ENCODE measurements at regions not wholly inside any gene's neighbourhood (a gene's known extent, or its start where the extent isn't known, plus 50 kb on each side); places are given as distances from the start of the nearest gene placed in this dataset.
A peak's percentile ranks its signal among the peaks of the same experiment; 100 is the strongest.
"Not testable (repeated sequence)": the region's sequence is repeated elsewhere in the genome, so short reads cannot be mapped to it uniquely, and the experiment has no call there.

DNA sequence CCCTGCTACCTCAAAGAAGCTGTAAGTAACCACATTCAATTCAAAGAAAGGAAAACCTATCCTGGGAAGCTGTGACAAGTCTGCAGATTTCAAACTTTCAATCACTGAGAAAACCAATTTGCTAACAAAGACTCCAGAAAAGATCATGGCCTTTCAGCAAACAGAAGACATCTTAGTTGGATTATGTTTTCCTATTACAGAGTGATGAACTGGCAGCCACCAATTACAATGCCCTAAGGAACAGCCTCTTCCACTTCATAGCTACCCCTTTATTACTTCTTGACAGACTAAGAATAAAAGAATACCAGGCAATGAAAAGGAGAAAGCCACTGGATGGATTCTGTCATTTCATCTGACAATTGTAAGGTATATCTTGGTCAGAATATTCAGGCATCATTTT, 128.2 kb upstream of the RASEF start:
- DNase-seq: no peak

GRCh38 chr9:83189026-83189425, 126.1 kb upstream of the RASEF start:
- DNase-seq: not testable (repeated sequence)

GRCh38 chr9:83188277-83188676, 125.3 kb upstream of the RASEF start:
- no peak for DNase-seq

GRCh38 chr9:83186155-83186737, 123.3 kb upstream of the RASEF start:
- no peak for DNase-seq

- DNase-seq: no peak
These were observed 122.7 kb upstream of the RASEF start for GRCh38 chr9:83185488-83186154.

- DNase-seq: no peak
These were observed 120.7 kb upstream of the RASEF start for GRCh38 chr9:83183621-83184020.

- DNase-seq: no peak
These were observed 119.1 kb upstream of the RASEF start for GRCh38 chr9:83182071-83182470.

GRCh38 chr9:83178717-83179116, 115.8 kb upstream of the RASEF start:
- no peak for DNase-seq

- DNase-seq: no peak
These were observed 114.8 kb upstream of the RASEF start for GRCh38 chr9:83177747-83178146.

GRCh38 chr9:83167126-83167525, 104.2 kb upstream of the RASEF start:
- DNase-seq: no peak

DNA sequence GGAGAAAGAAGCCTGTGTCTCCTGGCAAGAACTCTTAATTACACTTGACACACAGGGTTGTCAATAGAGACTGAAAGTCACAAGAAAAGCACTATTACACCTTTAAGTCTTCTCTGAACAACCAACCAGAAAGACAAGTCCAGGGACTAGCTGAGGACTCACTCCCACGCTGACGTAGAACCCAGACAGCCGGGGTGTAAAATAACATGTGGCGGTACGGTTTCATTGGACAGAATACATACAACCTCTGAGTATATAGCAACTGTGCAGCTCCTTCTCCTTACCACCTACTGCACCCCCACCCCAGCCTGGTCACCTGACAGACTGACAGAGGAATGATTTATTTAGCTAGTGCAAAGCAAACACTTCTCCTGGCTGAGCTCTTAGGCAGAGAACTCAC, 103.4 kb upstream of the RASEF start:
- DNase-seq: no peak

GRCh38 chr9:83155733-83156132, 92.8 kb upstream of the RASEF start:
- no peak for DNase-seq

DNA sequence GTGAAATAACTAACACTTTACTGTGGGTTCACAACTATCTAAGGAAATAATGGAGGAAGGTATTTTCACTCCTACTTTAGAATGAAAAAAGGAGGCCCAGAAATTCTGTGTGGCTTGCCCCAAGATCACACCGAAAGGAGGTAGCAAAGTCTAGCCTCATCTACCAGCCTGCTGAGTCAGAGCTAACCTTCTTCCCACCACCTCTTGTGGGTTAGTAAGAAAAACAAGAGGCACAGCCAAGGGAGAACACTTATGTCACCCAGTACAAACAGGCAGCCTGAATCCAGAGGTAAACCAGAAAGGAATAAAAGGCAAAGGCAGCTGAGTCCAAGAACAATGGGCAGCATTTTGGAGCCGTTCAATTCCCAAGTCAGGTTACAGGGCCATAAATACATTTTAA, 91.9 kb upstream of the RASEF start:
- no peak for DNase-seq

GRCh38 chr9:83154087-83154736, 91.3 kb upstream of the RASEF start:
- peak in 1 of 2 experiments; percentile 15 for DNase-seq

DNA sequence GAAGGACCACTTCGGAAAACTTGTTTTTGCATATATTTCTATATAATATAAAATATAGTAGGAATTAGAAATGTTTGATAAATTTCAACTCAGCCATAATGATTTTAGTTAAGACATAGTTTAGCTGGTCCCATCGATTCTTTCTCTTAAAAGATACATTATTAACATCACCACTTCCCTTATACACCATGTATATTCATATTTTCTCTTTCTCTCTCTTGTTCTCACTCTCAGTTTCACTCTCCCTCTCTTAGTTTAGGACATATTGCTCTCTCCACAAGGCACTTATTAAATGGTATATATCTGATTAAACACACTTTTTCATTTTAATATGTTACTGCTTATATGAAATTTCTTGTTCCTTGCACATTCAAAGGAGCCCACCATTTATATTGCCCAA, 90.1 kb upstream of the RASEF start:
- DNase-seq: no peak

DNA sequence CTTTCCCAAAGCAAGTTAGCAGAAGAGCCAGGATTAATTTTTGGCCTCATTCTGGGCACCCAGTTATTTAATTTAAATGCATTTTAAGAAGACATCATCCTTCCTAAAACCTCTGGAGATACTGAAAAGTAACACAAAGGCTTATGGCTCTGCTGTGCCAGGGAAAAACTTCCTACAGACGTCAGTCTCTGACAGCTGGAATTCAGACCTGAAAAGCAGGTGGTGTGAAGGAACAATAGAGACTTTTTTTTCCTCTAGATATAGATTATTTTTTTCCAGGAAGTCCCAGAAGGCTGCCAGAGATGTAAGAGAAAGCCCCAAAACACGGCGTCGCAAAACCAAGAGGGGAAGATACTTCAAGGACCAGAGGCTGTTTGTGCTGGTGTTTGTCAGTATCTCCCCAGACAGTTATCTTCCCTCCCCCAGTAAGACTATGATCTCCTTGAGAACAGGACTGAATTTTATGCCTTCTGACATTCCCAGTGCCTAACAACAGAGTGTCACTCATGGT, 88.7 kb upstream of the RASEF start:
- no peak for DNase-seq

DNA sequence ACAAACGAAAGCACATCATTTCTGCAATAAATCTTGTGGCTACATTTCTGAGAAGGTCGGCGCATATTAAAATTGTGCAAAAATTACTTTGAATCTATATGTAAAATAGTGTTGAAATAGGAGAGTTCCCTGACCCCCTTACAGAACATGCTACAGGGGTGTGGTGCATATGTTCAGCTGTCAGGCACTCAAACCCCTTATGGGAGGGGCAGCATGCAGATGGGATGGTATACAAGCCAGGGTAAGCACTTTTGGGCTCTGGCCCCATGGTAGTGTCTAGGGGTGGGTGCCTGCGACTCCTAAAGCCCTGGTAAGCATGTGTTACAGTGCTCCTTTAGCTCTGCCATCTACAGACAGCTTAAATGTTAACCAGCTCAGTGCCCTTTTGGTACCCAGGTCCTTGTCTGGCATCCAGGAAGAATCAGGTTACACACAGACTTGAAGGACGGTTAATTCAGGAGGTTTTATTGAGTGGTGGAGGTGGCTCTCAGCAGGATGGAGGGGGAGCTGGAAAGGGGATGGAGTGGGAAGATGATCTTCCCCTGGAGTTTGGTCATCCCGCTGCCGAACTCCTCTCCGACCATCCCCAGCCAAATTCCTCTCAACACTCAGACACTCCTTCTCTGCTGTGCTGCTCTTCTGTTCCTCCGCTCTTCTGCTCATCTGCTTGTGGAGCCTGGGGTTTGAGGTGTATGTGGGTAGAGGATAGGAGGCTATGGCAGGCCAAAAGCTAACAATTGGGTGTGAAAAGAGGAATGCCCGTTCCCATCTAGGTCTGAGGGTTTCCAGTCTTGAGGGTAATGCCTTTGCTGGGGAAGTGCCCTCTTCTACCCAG, 84.6 kb upstream of the RASEF start:
- no peak for DNase-seq

GRCh38 chr9:83146325-83146724, 83.4 kb upstream of the RASEF start:
- DNase-seq: no peak

- DNase-seq: no peak
These were observed 81.5 kb upstream of the RASEF start for GRCh38 chr9:83144492-83144891.

GRCh38 chr9:83142389-83142788, 79.4 kb upstream of the RASEF start:
- no peak for DNase-seq

DNA sequence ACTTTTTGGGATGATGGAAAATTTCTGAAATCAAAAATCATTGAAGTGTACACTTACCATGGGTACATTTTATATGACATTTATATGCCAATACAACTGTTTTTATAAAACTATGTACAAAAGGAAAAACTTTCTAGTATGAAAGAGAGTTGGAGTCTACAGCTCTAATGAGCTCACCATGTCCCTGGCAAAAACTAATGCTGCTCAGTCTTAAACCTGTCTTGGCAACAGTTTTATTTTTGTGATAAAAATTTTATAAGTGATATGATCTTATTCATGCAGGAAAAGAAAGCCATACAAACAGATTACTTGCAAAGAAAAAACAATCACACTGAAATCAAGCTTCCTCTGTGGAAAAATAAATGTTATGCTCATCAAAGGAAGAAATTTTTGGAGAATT, 78.9 kb upstream of the RASEF start:
- DNase-seq: no peak

- DNase-seq: no peak
These were observed 77.1 kb upstream of the RASEF start for GRCh38 chr9:83140061-83140460.

DNA sequence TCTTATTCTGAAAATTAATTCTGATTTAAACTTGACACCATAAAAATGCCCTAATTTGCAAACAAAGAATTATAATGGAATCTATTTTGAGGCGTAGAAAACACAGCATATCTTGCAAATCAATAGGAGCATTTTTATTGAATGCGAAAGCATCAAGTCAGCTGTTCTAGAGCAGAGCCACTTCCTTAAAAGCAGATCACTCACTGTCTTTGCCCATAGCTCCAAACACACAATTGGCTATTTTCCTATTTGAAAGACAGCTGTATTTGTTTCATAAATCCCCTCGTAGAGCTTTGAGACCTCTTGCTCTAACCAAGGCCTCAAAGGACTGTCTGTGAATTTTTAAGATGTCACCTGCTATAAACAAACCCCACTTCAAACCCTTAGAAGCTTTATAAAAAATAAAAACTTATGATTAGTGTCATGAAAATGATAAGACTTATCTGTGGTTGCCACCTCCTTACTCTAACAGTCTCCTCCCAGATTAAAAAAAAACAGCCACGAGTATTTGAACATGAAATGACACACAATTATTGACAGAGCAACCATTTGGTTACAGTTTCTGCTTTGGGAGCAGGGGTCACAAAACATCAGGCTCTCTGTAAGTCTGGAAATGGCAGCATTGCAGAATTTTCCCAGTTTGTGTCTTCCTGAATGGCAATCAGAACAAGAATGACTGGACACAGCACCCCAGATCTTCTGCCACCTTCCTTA, 75.6 kb upstream of the RASEF start:
- DNase-seq: no peak

Measured in SW 1271 (cell line).